Tibial artery (tissue), 4 donors: ENCODE measurements at regions not wholly inside any gene's neighbourhood (a gene's known extent, or its start where the extent isn't known, plus 50 kb on each side); places are given as distances from the start of the nearest gene placed in this dataset.

Source experiments
- DNase-seq, 2 donors: peaks; one replicate each; pipeline ENCODE4 v3.0.0-alpha.2; 2019
- H3K27ac ChIP-seq, 2 donors: fragments of 200-600 bp; sonication (generic) in 1 of 2; 1 replicate in 1 of 2; 2 replicates in 1 of 2; pipeline ENCODE4 v1.5.1; 2018 to 2019; ENCODE audit warnings: mild to moderate bottlenecking in 1 of 2
- H3K27me3 ChIP-seq, 2 donors: fragments of 200-600 bp; sonication (generic) in 1 of 2; one replicate each; pipeline versions ENCODE4 v1.5.1 to v1.6.0; 2016 to 2019
- H3K36me3 ChIP-seq, 3 donors: fragments of 200-600 bp; sonication (generic) in 2 of 3; one replicate each; pipeline ENCODE4 v1.5.1; 2016 to 2019; ENCODE audit warnings: mild to moderate bottlenecking in 2 of 3
- H3K4me1 ChIP-seq, 4 donors: fragments of 200-600 bp; sonication (generic) in 2 of 4; 1 replicate in 3 of 4; 2 replicates in 1 of 4; pipeline ENCODE4 v1.5.1; 2016 to 2019
- H3K4me3 ChIP-seq, 2 donors: fragments of 200-600 bp; sonication (generic) in 1 of 2; 1 replicate in 1 of 2; 2 replicates in 1 of 2; pipeline ENCODE4 v1.5.1; 2018 to 2019; ENCODE audit warnings: mild to moderate bottlenecking in 2 of 2
- H3K9me3 ChIP-seq, 3 donors: fragments of 200-600 bp; sonication (generic) in 1 of 3; one replicate each; pipeline ENCODE4 v1.5.1; 2016 to 2019
- intact Hi-C: fragments of 100-400 bp; cut with DNase I; formaldehyde crosslinking; loops from one replicate; pipeline ENCODE4 v1.15.0; 2023; ENCODE audit warnings: low total_unique reads
- TF ChIP-seq, protein P1 (sequence below), 2 experiments: fragments of 200-600 bp in 1 of 2; fragments of 450-650 bp in 1 of 2; IDR thresholded peaks; one replicate each; pipeline ENCODE4 v1.5.1; 2017 to 2019; ENCODE audit warnings: antibody characterized with exemption in 2 of 2, mild to moderate bottlenecking in 1 of 2, moderate library complexity in 1 of 2

DNA sequence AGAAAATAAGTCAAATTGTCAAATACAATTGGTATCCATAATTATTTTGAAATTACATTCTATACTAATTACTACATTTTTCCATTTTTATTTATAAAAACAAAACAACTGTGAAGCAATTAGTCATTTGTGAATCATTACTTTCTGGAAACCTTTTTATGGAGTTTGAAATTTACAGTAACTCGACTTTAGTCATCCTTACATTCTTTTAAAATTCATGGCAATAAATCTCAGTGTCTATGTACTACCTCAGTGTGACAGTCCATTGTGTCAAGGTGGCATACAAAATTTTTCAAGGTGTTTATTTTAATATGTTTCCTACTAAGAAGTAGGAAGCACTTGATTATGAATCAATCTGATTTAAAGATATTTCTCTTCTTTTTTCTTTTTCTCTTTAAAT lies 1949.4 kb upstream of the RAG2 start:
- no peak overlapping the region for H3K4me3 ChIP-seq
- H3K27ac ChIP-seq = no peak overlapping the region
- intact Hi-C loops = no loop called here
- H3K9me3 ChIP-seq = no peaks in the 10 kb centered on the region
- no peaks in the 10 kb centered on the region for H3K27me3 ChIP-seq
- TF ChIP-seq, protein P1, sequence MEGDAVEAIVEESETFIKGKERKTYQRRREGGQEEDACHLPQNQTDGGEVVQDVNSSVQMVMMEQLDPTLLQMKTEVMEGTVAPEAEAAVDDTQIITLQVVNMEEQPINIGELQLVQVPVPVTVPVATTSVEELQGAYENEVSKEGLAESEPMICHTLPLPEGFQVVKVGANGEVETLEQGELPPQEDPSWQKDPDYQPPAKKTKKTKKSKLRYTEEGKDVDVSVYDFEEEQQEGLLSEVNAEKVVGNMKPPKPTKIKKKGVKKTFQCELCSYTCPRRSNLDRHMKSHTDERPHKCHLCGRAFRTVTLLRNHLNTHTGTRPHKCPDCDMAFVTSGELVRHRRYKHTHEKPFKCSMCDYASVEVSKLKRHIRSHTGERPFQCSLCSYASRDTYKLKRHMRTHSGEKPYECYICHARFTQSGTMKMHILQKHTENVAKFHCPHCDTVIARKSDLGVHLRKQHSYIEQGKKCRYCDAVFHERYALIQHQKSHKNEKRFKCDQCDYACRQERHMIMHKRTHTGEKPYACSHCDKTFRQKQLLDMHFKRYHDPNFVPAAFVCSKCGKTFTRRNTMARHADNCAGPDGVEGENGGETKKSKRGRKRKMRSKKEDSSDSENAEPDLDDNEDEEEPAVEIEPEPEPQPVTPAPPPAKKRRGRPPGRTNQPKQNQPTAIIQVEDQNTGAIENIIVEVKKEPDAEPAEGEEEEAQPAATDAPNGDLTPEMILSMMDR (IDR thresholded peaks at IDR 0.05) = no peak
- no peak for DNase-seq
- H3K36me3 ChIP-seq = no peaks in the 10 kb centered on the region
- no peaks in the 10 kb centered on the region for H3K4me1 ChIP-seq

DNA sequence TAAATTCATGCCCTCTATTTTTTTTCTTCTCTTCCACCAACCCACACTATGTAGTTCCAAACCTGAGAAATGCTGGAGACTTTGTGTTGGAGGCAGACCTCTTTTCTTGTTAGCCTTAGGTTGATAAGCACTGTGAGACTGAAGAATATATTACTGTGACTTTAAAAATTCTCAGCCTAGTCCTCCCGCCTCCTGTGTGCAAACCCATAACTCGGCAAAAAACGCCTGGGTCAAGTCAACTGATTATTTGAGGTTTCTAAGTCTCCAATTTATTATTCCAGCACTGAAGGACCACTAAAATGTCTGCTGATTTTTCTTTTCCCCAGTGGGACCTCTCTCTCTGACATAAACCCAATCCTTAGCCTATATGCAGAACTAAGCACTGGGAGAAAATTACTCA lies 1946.0 kb upstream of the RAG2 start:
- H3K4me3 ChIP-seq = no peak overlapping the region
- no peaks in the 10 kb centered on the region for H3K4me1 ChIP-seq
- no peaks in the 10 kb centered on the region for H3K27me3 ChIP-seq
- DNase-seq = no peak
- H3K9me3 ChIP-seq = no peaks in the 10 kb centered on the region
- TF ChIP-seq, protein P1 (IDR thresholded peaks at IDR 0.05) = no peak
- no peak overlapping the region for H3K27ac ChIP-seq
- intact Hi-C loops = no loop called here
- H3K36me3 ChIP-seq = no peaks in the 10 kb centered on the region

DNA sequence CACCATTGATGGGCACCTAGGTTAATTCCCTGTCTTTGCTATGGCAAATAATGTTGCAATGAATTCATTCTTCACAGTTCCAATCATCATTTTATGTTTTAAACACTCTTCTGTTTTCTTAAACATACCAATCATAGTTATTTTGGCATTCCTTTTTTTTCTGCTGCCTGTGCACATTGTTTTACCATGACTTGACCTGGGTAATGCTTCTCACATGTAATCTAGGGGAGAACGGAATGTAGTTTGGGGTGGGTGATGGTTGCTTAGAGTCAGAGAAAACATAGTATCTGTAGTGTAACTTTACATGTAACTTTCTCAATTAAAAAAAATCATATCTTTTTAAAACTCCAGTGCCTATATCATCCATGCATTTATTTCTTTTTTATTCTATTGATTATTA lies 1945.3 kb upstream of the RAG2 start:
- DNase-seq = no peak
- no peak overlapping the region for H3K27ac ChIP-seq
- TF ChIP-seq, protein P1 (IDR thresholded peaks at IDR 0.05) = no peak
- no peaks in the 10 kb centered on the region for H3K4me1 ChIP-seq
- intact Hi-C loops = no loop called here
- H3K27me3 ChIP-seq = no peaks in the 10 kb centered on the region
- H3K4me3 ChIP-seq = no peak overlapping the region
- no peaks in the 10 kb centered on the region for H3K36me3 ChIP-seq
- H3K9me3 ChIP-seq = no peaks in the 10 kb centered on the region

DNA sequence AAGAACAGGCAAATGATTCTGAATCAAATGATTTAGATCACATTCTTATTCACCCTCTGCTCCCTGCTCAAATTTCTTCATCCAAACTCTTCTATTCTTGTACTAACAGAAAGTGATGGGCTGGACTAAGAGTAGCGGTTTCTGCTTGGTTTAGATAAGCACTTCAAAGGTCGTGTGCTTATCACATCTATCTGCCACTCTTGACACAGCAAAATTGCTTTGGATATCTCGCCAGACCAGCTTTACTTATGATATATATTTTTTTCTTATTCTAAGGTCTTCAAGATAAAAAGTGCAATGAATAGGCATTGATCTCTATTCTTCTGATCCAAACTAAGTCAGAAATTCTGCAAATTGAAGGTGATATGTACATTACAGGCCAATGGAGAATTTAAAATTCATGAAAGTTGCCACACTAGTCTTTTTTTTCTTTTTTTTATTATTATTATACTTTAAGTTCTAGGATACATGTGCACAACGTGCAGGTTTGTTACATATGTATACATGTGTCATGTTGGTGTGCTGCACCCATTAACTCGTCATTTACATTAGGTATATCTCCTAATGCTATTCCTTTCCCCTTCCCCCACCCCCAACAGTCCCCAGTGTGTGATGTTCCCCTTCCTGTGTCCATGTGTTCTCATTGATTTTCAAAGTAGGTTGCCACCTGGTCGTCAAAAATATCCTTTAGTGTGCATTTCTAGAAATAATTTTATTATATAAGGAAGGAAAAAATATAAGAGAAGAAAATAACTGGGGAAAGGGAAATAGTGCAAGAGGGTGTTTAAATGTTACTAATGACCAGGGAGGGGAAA lies 1941.0 kb upstream of the RAG2 start:
- intact Hi-C loops = no loop called here
- H3K4me1 ChIP-seq = no peaks in the 10 kb centered on the region
- H3K27ac ChIP-seq = no peak overlapping the region
- H3K9me3 ChIP-seq = peaks cover 0 to 9% (median 0%) of the 10 kb centered on the region in 3 donors
- no peak overlapping the region for H3K4me3 ChIP-seq
- H3K27me3 ChIP-seq = no peaks in the 10 kb centered on the region
- no peak for DNase-seq
- no peaks in the 10 kb centered on the region for H3K36me3 ChIP-seq
- TF ChIP-seq, protein P1 (IDR thresholded peaks at IDR 0.05) = no peak

DNA sequence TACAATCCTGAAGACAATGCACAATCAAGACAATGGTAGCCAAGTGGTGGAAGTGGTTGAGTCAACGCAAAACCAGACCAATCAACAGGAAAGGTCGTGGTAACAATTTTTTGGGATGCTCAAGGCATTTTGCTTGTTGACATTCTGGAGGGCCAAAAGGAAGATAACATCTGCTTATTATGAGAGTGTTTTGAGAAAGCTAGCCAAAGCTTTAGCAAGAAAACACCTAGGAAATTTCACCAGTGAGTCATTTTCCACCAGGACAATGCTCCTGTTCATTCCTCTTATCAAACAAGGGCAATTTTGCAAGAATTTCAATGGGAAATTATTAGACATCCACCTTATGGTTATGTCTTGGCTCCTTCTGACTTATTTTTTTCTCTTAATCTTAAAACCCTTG lies 1932.2 kb upstream of the RAG2 start:
- H3K4me1 ChIP-seq = no peaks in the 10 kb centered on the region

More for the DNA sequence above, 1932.2 kb upstream of the RAG2 start:
- Histone ChIP-seq H3K36me3 (no peaks in the 10 kb centered on the region), H3K9me3 (peaks cover 0 to 10% (median 0%) of the 10 kb centered on the region in 3 donors), H3K27ac (no peak overlapping the region), H3K4me3 (no peak overlapping the region), H3K27me3 (no peaks in the 10 kb centered on the region)
- TF ChIP-seq, protein P1 (IDR thresholded peaks at IDR 0.05) = no peak
- DNase-seq = no peak
- intact Hi-C loops = no loop called here
